Fibroblast of mammary gland (primary cell): ENCODE measurements at regions not wholly inside any gene's neighbourhood (a gene's known extent, or its start where the extent isn't known, plus 50 kb on each side); places are given as distances from the start of the nearest gene placed in this dataset.

Experiments used
- DNase-seq: peaks from one replicate; pipeline ENCODE4 v3.0.0-alpha.2; 2010; ENCODE audit warnings: low read depth
- H3K4me3 ChIP-seq: 2 replicates; pipeline ENCODE4 v1.5.1; 2011; ENCODE audit warnings: low read depth, mild to moderate bottlenecking, low read length, moderate library complexity; ENCODE audit not compliant: control insufficient read depth
- TF ChIP-seq, protein P1 (sequence below): conservative IDR thresholded peaks from 2 replicates; pipeline ENCODE4 v1.5.1; 2011; ENCODE audit warnings: low read depth, low read length, inconsistent platforms; ENCODE audit not compliant: control insufficient read depth, insufficient read depth

DNA sequence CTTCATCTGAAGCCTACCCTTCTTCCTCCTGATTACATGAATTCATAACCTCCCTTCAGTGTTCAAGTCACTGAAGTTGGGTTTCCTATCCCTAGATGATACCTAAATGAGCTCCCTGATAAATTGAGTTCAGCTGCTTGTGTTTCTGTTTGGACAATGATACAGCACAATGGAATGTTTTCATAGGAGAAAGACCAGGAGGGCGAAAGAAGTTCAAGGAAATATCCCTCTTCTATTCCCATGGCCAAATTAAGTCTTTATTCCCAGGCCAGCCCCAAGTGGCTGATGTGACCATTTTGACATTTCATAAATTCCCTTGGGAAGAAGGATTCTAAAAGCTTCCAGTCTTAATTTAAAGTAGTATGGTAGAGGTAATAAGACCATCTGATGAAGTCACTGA lies 555.8 kb upstream of the CLINT1 start:
- peak; percentile 89 for DNase-seq
- TF ChIP-seq, protein P1, sequence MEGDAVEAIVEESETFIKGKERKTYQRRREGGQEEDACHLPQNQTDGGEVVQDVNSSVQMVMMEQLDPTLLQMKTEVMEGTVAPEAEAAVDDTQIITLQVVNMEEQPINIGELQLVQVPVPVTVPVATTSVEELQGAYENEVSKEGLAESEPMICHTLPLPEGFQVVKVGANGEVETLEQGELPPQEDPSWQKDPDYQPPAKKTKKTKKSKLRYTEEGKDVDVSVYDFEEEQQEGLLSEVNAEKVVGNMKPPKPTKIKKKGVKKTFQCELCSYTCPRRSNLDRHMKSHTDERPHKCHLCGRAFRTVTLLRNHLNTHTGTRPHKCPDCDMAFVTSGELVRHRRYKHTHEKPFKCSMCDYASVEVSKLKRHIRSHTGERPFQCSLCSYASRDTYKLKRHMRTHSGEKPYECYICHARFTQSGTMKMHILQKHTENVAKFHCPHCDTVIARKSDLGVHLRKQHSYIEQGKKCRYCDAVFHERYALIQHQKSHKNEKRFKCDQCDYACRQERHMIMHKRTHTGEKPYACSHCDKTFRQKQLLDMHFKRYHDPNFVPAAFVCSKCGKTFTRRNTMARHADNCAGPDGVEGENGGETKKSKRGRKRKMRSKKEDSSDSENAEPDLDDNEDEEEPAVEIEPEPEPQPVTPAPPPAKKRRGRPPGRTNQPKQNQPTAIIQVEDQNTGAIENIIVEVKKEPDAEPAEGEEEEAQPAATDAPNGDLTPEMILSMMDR, result no peak

DNA sequence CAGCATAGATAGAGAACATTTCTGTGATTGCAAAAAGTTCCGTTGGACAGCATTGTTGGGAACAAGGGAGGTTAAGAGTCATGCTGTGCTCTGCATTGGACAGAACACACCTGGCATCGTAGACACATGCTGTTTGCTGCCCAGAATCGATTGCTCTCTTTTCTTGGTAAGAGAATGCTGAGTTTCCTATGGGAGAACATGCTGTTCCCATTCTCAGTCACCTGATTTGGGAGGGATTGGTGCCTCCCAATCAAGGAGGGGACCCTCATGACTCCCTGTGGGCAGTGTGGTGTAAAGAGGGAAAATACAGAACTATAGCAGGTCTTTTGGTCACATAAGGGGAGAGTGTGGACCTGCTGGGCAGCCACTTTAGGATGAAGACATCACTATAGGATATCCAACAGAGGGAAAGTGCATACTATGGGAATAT lies 555.4 kb upstream of the CLINT1 start:
- TF ChIP-seq, protein P1, result no peak
- no peak overlapping the region for H3K4me3 ChIP-seq
- peak; percentile 20 for DNase-seq

More for the DNA sequence above, 555.8 kb upstream of the CLINT1 start:
- H3K4me3 ChIP-seq, result no peak overlapping the region

DNA sequence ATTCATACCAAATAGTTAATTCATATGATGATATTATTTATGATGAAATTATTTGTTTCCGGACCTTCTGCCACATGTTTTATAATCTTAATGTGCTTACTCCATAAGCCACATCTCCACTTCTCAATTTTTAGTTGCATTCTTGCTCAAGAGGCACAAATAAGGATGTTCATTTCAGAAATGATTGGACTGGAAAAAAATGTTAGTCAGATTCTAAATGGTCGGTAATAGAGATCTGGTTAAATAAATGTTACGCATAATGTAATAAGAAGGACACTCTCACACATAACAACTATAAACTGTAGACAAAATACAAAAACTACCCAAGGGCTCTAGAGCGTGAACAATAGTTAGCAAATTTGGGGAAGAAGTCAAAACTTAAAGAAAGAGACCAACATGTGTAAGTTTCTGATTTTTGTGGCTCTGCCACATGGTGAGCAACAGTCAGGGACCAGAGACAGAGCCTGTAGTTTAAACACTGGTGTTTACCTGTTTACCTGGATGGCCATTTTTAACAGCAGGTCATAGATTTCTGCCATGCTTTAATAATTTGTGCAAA lies 554.3 kb upstream of the CLINT1 start:
- H3K4me3 ChIP-seq, result no peak overlapping the region
- no peak for DNase-seq
- TF ChIP-seq, protein P1, result no peak

DNA sequence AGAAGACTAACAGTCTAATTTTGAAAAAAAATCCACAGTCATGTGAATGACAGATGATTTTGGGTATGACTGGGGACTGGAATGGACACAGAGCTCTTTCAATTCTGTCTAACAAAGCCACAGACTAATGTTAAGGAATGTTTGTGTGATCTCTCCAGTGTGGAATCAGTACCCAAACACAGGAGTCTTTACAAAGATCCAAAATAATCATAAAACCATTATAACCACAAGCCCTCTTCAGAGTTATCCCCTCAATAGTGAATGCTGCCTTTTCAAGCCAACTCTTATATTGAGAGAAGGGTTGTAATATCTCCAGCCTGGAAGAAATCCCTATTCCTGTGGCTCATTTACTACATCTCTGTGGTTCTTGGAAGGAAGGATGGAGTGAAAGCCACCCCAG lies 552.0 kb upstream of the CLINT1 start:
- no peak overlapping the region for H3K4me3 ChIP-seq
- TF ChIP-seq, protein P1, result no peak
- DNase-seq, result no peak

DNA sequence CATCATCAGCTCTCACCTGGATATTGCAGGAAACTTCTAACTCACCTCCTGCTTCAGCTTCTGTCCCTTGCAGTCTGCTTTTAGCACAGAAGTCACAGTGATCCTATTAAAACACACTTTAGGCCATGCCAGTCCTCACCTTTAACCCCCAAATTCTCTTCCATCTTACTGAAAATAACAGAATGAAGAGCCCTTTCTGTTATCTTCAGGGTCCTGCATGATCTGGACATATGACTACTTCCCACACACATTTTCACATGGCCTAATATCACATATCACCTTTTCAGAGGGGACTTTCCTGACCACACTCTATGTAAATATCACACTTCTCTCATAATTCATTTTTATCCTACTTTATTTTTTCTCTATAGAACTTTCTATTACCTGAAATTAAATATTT lies 550.6 kb upstream of the CLINT1 start:
- no peak overlapping the region for H3K4me3 ChIP-seq
- TF ChIP-seq, protein P1, result no peak

DNA sequence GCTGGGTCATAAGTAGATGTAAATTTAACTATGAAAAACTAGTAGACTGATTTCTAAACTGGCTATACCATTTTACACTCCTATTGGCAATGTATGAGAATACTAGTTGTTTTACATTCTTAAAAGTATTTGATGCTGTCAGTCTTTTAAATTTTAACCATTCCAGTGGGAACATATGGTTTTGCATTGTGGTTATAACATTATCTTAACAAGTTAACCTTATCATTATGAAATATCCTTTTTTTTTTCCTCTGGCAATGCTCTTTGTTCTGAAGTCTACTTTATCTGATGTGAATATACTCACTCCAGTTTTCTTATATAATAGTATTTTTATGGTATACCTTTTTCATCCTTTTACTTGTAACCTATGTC lies 548.9 kb upstream of the CLINT1 start:
- TF ChIP-seq, protein P1, result no peak
- no peak for DNase-seq
- H3K4me3 ChIP-seq, result no peak overlapping the region

More for the DNA sequence above, 550.6 kb upstream of the CLINT1 start:
- DNase-seq, result no peak
